WTC11 (cell line): ENCODE measurements at regions not wholly inside any gene's neighbourhood (a gene's known extent, or its start where the extent isn't known, plus 50 kb on each side); places are given as distances from the start of the nearest gene placed in this dataset.
A peak's percentile ranks its signal among the peaks of the same experiment; 100 is the strongest.

Source experiments
- ATAC-seq: fragments of 200-7000 bp; cut with Tn5 transposase; 2 replicates; pipeline ENCODE4 v1.10.0; 2021; ENCODE audit warnings: mild to moderate bottlenecking, moderate library complexity
- CTCF ChIA-PET: fragments of 300-600 bp; sonication (Branson Sonifier 250); formaldehyde crosslinking; loops from one replicate; lab custom pipeline; 2021; ENCODE audit warnings: antibody characterized with exemption; lab: Charles Lee
- POLR2A ChIA-PET: fragments of 350-600 bp; sonication (Branson Sonifier 250); formaldehyde crosslinking; loops from one replicate; lab custom pipeline; 2021; ENCODE audit warnings: antibody characterized with exemption; lab: Charles Lee
- DNase-seq: peaks from one replicate; pipeline ENCODE4 v3.0.0; 2021; ENCODE audit warnings: low spot score
- H3K27ac Mint-ChIP-seq: 2 replicates; pipeline ENCODE4 v1.8.0; 2021; ENCODE audit warnings: mixed read lengths
- H3K27me3 Mint-ChIP-seq: 2 replicates; pipeline ENCODE4 v1.8.0; 2021; ENCODE audit warnings: low read depth, mild to moderate bottlenecking, moderate library complexity, mixed read lengths
- H3K36me3 Mint-ChIP-seq: 2 replicates; pipeline ENCODE4 v1.8.0; 2021; ENCODE audit warnings: mixed read lengths
- H3K4me1 Mint-ChIP-seq: 2 replicates; pipeline ENCODE4 v1.8.0; 2022; ENCODE audit warnings: mixed read lengths
- H3K4me3 Mint-ChIP-seq: 2 replicates; pipeline ENCODE4 v1.8.0; 2021; ENCODE audit warnings: mild to moderate bottlenecking, moderate library complexity, mixed read lengths
- H3K9me3 Mint-ChIP-seq: 2 replicates; pipeline ENCODE4 v1.8.0; 2021; ENCODE audit warnings: mixed read lengths
- AR ChIP-seq: fragments of 250-450 bp; sonication (Bioruptor Pico); IDR thresholded peaks from 2 replicates; pipeline ENCODE4 v1.9.0; 2021; ENCODE audit warnings: mild to moderate bottlenecking
- ATF3 ChIP-seq: sonication (generic); formaldehyde crosslinking; conservative IDR thresholded peaks from 2 replicates; pipeline ENCODE4 v1.8.1; 2022; ENCODE audit warnings: mild to moderate bottlenecking, missing genetic modification reagents
- ATF6 ChIP-seq: sonication (generic); formaldehyde crosslinking; IDR thresholded peaks from 2 replicates; pipeline ENCODE4 v1.8.1; 2023; ENCODE audit warnings: mild to moderate bottlenecking, missing genetic modification reagents
- E2F1 ChIP-seq: sonication (generic); formaldehyde crosslinking; IDR thresholded peaks from 2 replicates; pipeline ENCODE4 v1.8.0; 2022; ENCODE audit warnings: mild to moderate bottlenecking, missing genetic modification reagents
- EMX1 ChIP-seq: fragments of 250-450 bp; sonication (Bioruptor Pico); IDR thresholded peaks from 2 replicates; pipeline ENCODE4 v1.8.0; 2021; ENCODE audit warnings: mild to moderate bottlenecking
- FOXK1 ChIP-seq: sonication (generic); formaldehyde crosslinking; IDR thresholded peaks from 2 replicates; pipeline ENCODE4 v1.8.0; 2022; ENCODE audit warnings: mild to moderate bottlenecking, moderate library complexity, missing genetic modification reagents
- HMGA2 ChIP-seq: fragments of 250-450 bp; sonication (Bioruptor Pico); IDR thresholded peaks from 2 replicates; pipeline ENCODE4 v1.4.0; 2021; ENCODE audit warnings: mild to moderate bottlenecking, moderate library complexity
- KAT7 ChIP-seq: sonication (generic); formaldehyde crosslinking; IDR thresholded peaks from 2 replicates; pipeline ENCODE4 v1.8.1; 2023; ENCODE audit warnings: missing genetic modification reagents, mild to moderate bottlenecking, borderline replicate concordance
- NFATC4 ChIP-seq: fragments of 250-450 bp; sonication (Bioruptor Pico); IDR thresholded peaks from 2 replicates; pipeline ENCODE4 v1.9.0; 2021; ENCODE audit warnings: mild to moderate bottlenecking
- NFE2L1 ChIP-seq: sonication (generic); formaldehyde crosslinking; IDR thresholded peaks from 2 replicates; pipeline ENCODE4 v1.8.1; 2023; ENCODE audit warnings: missing genetic modification reagents
- SMAD4 ChIP-seq: sonication (generic); formaldehyde crosslinking; IDR thresholded peaks from 2 replicates; pipeline ENCODE4 v1.8.0; 2022; ENCODE audit warnings: mild to moderate bottlenecking, missing genetic modification reagents
- STAT6 ChIP-seq: sonication (generic); formaldehyde crosslinking; conservative IDR thresholded peaks from 2 replicates; pipeline ENCODE4 v1.8.1; 2023; ENCODE audit warnings: mild to moderate bottlenecking, low read depth, missing genetic modification reagents, moderate library complexity
- ZNF138 ChIP-seq: sonication (generic); formaldehyde crosslinking; conservative IDR thresholded peaks from 2 replicates; pipeline ENCODE4 v1.8.1; 2022; ENCODE audit warnings: mild to moderate bottlenecking, moderate library complexity, missing genetic modification reagents
- ZNF532 ChIP-seq: fragments of 250-450 bp; sonication (Bioruptor Pico); IDR thresholded peaks from 2 replicates; pipeline ENCODE4 v1.9.0; 2021; ENCODE audit warnings: mild to moderate bottlenecking, borderline replicate concordance
- ZNF671 ChIP-seq: fragments of 250-450 bp; sonication (Bioruptor Pico); IDR thresholded peaks from 2 replicates; pipeline ENCODE4 v1.8.0; 2021; ENCODE audit warnings: mild to moderate bottlenecking
- ZSCAN18 ChIP-seq: fragments of 250-450 bp; sonication (Bioruptor Pico); IDR thresholded peaks from 2 replicates; pipeline ENCODE4 v2.1.2; 2022; ENCODE audit warnings: mild to moderate bottlenecking, moderate library complexity

GRCh38 chr5:4058899-4059298 is 463.3 kb downstream of the IRX1 start (continued):
- no peak for TF ChIP-seq ATF6 (CRISPR knock-in tag)
- no peak for TF ChIP-seq ZNF138 (CRISPR knock-in tag)
- TF ChIP-seq NFE2L1 (CRISPR knock-in tag), result no peak
- no peak for TF ChIP-seq ZSCAN18 (CRISPR knock-in tag)
- no peak for TF ChIP-seq E2F1

- Mint-ChIP-seq H3K9me3 (no peaks in the 10 kb centered on the region), H3K36me3 (no peaks in the 10 kb centered on the region), H3K27me3 (no peaks in the 10 kb centered on the region), H3K4me3 (no peak overlapping the region), H3K4me1 (peaks cover 8% of the 10 kb centered on the region; the same call in 1 of the 2 replicates), H3K27ac (peak overlapping the region; percentile 2; the same call in 1 of the 2 replicates)
- TF ChIP-seq KAT7 (no peak), ATF3 (CRISPR knock-in tag) (no peak), EMX1 (CRISPR knock-in tag) (no peak), HMGA2 (CRISPR knock-in tag) (no peak), STAT6 (CRISPR knock-in tag) (no peak), NFATC4 (CRISPR knock-in tag) (no peak), SMAD4 (CRISPR knock-in tag) (no peak), ZNF532 (no peak), FOXK1 (CRISPR knock-in tag) (no peak), ZNF671 (no peak), AR (no peak)
- ATAC-seq (peak; percentile 43), DNase-seq (no peak)
- ChIA-PET CTCF (interaction anchor here (0.7 to 1.2 kb wide), 2 partner anchors 9 to 230 kb away, joined by 4 to 5 read pairs; no protein-coding TSS in a partner anchor), POLR2A (no interaction called here)
Measured at GRCh38 chr5:4065472-4066320, 470.1 kb downstream of the IRX1 start.
